ENCODE measurements at regions not wholly inside any gene's neighbourhood (a gene's known extent, or its start where the extent isn't known, plus 50 kb on each side); places are given as distances from the start of the nearest gene placed in this dataset.

- DNase-seq (ENCODE audit: low read depth, low spot score), result no peak
These were observed 401.5 kb upstream of the MKI67 start for GRCh38 chr10:128527711-128528110.

GRCh38 chr10:128528167-128528566 lies 401.9 kb upstream of the MKI67 start:
- no peak for DNase-seq (ENCODE audit: low read depth, low spot score)

GRCh38 chr10:128528781-128529180 lies 402.6 kb upstream of the MKI67 start:
- DNase-seq (ENCODE audit: low read depth, low spot score), result no peak

- no peak for DNase-seq (ENCODE audit: low read depth, low spot score)
These were observed 403.0 kb upstream of the MKI67 start for GRCh38 chr10:128529225-128529624.

- no peak for DNase-seq (ENCODE audit: low read depth, low spot score)
These were observed 404.1 kb upstream of the MKI67 start for GRCh38 chr10:128530301-128530700.

- no peak for DNase-seq (ENCODE audit: low read depth, low spot score)
These were observed 404.7 kb upstream of the MKI67 start for GRCh38 chr10:128530946-128531345.

- DNase-seq (ENCODE audit: low read depth, low spot score), result no peak
These were observed 408.5 kb upstream of the MKI67 start for GRCh38 chr10:128534686-128535085.

- no peak for DNase-seq (ENCODE audit: low read depth, low spot score)
These were observed 410.0 kb upstream of the MKI67 start for GRCh38 chr10:128536259-128536658.

- DNase-seq (ENCODE audit: low read depth, low spot score), result no peak
These were observed 411.7 kb upstream of the MKI67 start for GRCh38 chr10:128537834-128538330.

GRCh38 chr10:128538671-128539070 lies 412.4 kb upstream of the MKI67 start:
- no peak for DNase-seq (ENCODE audit: low read depth, low spot score)

- DNase-seq (ENCODE audit: low read depth, low spot score), result peak; percentile 23
These were observed 413.4 kb upstream of the MKI67 start for GRCh38 chr10:128539510-128540127.

- DNase-seq (ENCODE audit: low read depth, low spot score), result peak; percentile 55
These were observed 414.0 kb upstream of the MKI67 start for GRCh38 chr10:128540128-128540762.

- peak; percentile 79 for DNase-seq (ENCODE audit: low read depth, low spot score)
These were observed 414.8 kb upstream of the MKI67 start for GRCh38 chr10:128540781-128541761.

- DNase-seq (ENCODE audit: low read depth, low spot score), result no peak
These were observed 415.8 kb upstream of the MKI67 start for GRCh38 chr10:128541926-128542475.

- no peak for DNase-seq (ENCODE audit: low read depth, low spot score)
These were observed 416.4 kb upstream of the MKI67 start for GRCh38 chr10:128542659-128543058.

GRCh38 chr10:128543151-128543550 lies 416.9 kb upstream of the MKI67 start:
- DNase-seq (ENCODE audit: low read depth, low spot score), result peak; percentile 32

GRCh38 chr10:128545216-128545615 lies 419.0 kb upstream of the MKI67 start:
- no peak for DNase-seq (ENCODE audit: low read depth, low spot score)

- DNase-seq (ENCODE audit: low read depth, low spot score), result no peak
These were observed 420.5 kb upstream of the MKI67 start for GRCh38 chr10:128546651-128547165.

GRCh38 chr10:128549101-128549608 lies 422.9 kb upstream of the MKI67 start:
- DNase-seq (ENCODE audit: low read depth, low spot score), result no peak

- DNase-seq (ENCODE audit: low read depth, low spot score), result no peak
These were observed 423.8 kb upstream of the MKI67 start for GRCh38 chr10:128550045-128550444.

GRCh38 chr10:128551475-128551874 lies 425.3 kb upstream of the MKI67 start:
- DNase-seq (ENCODE audit: low read depth, low spot score), result peak; percentile 35

Measured in ELF-1 (cell line).